H1 (cell line): ENCODE measurements at regions not wholly inside any gene's neighbourhood (a gene's known extent, or its start where the extent isn't known, plus 50 kb on each side); places are given as distances from the start of the nearest gene placed in this dataset.

Experiments used
- ATF2 ChIP-seq: IDR thresholded peaks from 2 replicates; pipeline ENCODE4 v1.6.1; 2012; ENCODE audit warnings: low read length, inconsistent platforms
- CTCF ChIP-seq, 3 experiments: IDR thresholded peaks; 1 replicate in 2 of 3; 2 replicates in 1 of 3; pipeline versions ENCODE4 v1.5.1 to v1.6.1; 2011; ENCODE audit warnings: low read length in 3 of 3, mild to moderate bottlenecking in 3 of 3, inconsistent platforms in 2 of 3, low read depth in 1 of 3, moderate library complexity in 1 of 3; ENCODE audit not compliant: insufficient read depth in 1 of 3; ENCODE audit errors: control extremely low read depth in 1 of 3
- HDAC6 ChIP-seq: IDR thresholded peaks from one replicate; pipeline ENCODE4 v1.7.1; 2012; ENCODE audit warnings: low read depth, mild to moderate bottlenecking, inconsistent platforms, low read length, moderate library complexity
- JUN ChIP-seq: IDR thresholded peaks from 2 replicates; pipeline ENCODE4 v1.6.1; 2011; ENCODE audit warnings: low read depth, mild to moderate bottlenecking, improper control_type of control experiment, low read length
- KDM5A ChIP-seq: fragments of 200-600 bp; IDR thresholded peaks from 2 replicates; pipeline ENCODE4 v1.7.1; 2012; ENCODE audit warnings: mild to moderate bottlenecking, low read length, inconsistent platforms, mixed read lengths
- MAX ChIP-seq: IDR thresholded peaks from 2 replicates; pipeline ENCODE4 v1.6.1; 2012; ENCODE audit warnings: inconsistent platforms
- NANOG ChIP-seq: IDR thresholded peaks from 2 replicates; pipeline ENCODE4 v1.6.1; 2011; ENCODE audit warnings: low read length, low read depth, mild to moderate bottlenecking, inconsistent platforms; ENCODE audit not compliant: insufficient read depth, poor library complexity, severe bottlenecking
- RBBP5 ChIP-seq: IDR thresholded peaks from 2 replicates; pipeline ENCODE4 v1.7.1; 2012; ENCODE audit warnings: low read depth, mild to moderate bottlenecking, inconsistent platforms, low read length, moderate library complexity, borderline replicate concordance
- RFX5 ChIP-seq: IDR thresholded peaks from 2 replicates; pipeline ENCODE4 v1.6.1; 2011; ENCODE audit warnings: low read depth, low read length, improper control_type of control experiment, borderline replicate concordance
- SRF ChIP-seq: IDR thresholded peaks from 2 replicates; pipeline ENCODE4 v1.6.1; 2011; ENCODE audit warnings: mild to moderate bottlenecking, low read depth, low read length, moderate library complexity
- USF2 ChIP-seq: IDR thresholded peaks from 2 replicates; pipeline ENCODE4 v1.6.1; 2011; ENCODE audit warnings: low read length, improper control_type of control experiment

- TF ChIP-seq RBBP5 (no peak), JUN (no peak), ATF2 (no peak), KDM5A (no peak), CTCF (IDR thresholded peaks at IDR 0.05; ENCODE audit: control extremely low read depth in 1 of 3, insufficient read depth in 1 of 3, low read depth in 1 of 3, low read length in 3 of 3) (no peak), MAX (no peak), NANOG (no peak), SRF (no peak), RFX5 (no peak), HDAC6 (no peak), USF2 (no peak)
Observed at GRCh38 chr4:163414275-163414674, 59.3 kb downstream of the TKTL2 start.
